NCI-H1048 (cell line): ENCODE measurements at regions not wholly inside any gene's neighbourhood (a gene's known extent, or its start where the extent isn't known, plus 50 kb on each side); places are given as distances from the start of the nearest gene placed in this dataset.

ENCODE experiments used
- DNase-seq: peaks from one replicate; lab custom pipeline; 2025; lab: John Stamatoyannopoulos, UW

DNA sequence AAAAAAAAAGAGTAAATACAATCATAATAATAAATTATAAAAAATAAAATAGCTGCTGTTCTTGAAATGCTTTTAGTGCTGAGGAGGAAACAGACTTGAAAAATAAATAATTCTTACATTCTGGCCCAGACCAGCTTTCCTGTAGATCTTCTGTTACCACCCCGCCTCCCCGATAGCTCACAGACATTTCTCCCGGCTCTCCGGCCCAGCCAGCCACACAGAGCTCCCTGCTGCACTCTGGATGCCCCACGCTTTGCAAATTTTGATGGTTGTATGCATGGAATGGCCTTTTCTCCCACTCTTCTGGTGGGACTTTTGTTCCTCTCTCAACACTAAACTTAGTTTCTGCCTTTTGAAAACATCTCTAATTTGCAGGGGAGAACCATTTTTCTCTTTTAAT, 249.3 kb downstream of the ATP23 start:
- DNase-seq: no peak

DNA sequence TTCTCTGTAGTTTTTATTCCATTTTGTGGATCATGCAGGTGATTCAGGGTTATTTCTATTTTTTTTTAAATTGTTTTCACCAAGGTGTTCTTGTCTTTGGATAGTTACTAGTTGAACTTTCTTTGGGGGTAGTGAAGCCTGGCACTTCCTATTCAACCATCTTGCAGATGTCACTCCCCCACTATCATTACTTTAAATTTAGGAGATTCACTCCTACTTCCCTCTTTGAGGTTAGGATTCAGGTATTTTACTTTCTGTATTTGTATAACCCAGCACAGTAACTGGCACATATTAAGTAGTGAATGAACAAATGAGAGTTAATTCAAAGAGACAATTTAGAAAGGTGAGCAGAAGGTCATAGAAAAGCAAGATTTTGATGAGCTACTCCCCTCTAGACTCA, 255.6 kb downstream of the ATP23 start:
- no peak for DNase-seq

DNA sequence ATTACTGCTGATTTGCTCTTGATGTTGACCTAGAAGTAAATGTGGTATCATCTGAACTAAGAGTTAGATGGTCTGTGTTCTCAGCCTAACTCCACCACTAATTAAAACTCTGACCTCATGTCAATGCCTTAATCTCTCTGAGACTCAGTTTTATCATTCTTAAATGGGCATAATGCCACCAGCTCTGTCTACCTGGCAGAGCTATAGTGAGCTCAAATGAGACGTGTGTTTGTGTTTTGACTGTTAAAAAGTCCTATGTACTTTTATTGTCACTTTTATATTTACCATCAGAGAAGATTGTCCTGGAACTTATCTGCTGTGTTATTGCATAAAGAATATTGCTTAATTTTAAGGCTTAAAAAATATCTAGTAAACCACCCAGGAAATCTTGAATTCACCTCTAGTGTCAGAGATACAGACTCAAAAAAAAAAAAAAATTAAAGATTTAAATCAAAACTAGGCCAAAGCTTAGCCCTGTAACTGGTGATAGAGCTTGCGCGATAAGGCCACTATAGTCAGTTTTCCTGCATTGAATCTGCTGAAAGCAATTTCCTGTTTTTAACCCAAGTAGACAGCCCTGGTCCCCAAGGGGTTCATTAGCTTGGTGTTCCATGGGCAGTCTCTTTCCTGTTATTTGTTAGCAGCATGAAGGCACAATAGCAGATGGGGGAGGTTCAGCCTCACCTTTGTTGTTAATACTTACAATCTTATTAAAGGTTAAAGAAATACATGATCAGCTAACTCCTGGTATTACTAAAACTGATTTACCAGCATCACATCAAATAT, 261.8 kb downstream of the ATP23 start:
- DNase-seq: no peak

DNA sequence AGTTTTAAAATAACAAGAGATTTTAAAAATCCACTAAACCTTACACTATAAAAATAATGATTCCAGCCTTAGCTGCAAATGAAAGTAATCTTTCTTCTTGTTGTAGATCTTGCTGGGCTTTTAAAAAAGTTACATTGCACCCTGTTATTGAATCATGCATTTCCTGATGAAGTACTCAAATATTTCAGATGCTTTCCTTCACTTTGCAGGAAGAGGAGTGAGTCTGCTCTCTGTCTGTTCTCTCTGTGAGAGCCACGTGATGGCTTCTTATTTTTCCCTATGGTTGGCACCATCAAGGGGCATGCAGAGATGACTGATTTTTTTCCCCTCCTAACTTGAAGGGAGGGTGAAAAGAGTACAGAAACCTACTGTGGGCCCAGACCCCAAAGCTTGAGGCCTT, 262.7 kb downstream of the ATP23 start:
- DNase-seq: no peak

DNA sequence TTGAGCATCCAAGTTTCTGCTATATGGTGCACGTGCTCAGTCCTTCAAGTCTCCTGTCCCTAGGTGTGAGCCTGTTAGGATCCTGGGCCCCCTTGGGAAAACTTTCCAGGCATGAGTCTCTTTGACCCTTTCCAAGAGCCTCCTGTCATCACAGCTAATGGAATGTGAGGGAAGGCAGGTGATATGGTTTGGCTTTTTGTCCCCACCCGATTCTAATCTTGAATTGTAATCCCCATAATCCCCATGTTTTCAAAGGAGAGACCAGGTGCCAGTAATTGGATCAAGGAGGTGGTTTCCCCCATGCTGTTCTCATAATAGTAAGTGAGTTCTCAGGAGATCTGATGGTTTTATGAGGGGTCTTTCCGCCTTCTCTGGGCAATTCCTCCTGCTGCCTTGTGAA, 265.5 kb downstream of the ATP23 start:
- no peak for DNase-seq

DNA sequence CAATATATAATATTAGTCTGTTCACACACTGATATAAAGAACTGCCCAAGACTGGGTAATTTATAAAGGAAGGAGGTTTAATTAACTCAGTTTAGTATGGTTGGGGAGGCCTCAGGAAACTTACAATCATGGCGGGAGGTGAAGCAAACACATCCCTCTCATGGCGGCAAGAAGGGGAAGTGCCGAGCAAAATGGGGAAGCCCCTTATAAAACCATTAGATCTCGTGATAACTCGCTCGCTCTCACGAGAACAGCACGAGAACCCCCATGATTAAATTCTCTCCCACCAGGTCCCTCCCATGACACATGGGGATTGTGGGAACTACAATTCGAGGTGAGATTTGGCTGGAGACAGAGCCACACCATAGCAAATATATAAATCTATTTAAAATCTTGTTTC, 269.8 kb downstream of the ATP23 start:
- DNase-seq: no peak

DNA sequence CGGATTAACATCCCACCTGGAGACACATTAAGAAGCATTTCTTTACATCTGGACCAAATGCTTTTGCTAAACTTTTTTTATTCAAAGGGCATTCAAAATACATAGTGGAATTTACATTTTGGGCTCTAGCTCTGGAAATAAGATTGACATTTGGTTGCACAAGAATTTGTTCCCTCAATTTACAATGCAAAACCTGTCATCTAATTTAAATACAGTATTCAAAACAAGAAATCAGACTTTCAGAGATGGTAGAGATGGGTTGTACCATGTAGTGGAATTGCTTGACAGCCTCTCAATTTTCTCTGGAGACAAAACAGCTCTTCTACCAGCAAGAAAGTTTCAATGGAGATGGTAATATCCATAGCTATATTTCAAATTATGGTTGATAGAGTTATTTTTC, 275.8 kb downstream of the ATP23 start:
- DNase-seq: no peak

DNA sequence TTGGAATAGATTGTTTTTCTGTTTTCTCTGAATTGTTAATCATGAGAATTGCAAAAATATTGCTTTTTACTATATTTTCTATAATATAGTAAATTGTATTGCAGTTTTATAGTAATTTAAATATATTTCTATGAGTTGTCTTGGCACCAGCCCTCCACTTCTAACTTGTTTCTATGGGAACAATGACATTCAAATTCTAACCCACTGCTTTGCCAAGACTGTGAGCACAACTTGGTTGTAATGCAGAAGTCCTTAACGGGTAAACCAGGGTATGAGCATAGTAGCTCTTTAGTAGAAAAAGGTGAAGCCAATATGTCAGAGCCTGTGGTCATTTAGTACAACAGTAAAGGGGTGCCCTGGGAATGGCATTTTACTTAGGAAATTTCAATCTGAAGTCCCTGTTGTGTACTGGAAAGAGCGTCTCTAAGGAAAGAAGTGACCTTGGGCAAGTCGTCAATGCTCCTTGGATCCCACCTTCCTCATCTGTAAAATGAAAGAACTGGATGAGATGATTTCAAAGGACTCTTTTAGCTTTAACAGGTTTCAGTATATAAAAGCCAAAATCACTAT, 283.3 kb downstream of the ATP23 start:
- no peak for DNase-seq

DNA sequence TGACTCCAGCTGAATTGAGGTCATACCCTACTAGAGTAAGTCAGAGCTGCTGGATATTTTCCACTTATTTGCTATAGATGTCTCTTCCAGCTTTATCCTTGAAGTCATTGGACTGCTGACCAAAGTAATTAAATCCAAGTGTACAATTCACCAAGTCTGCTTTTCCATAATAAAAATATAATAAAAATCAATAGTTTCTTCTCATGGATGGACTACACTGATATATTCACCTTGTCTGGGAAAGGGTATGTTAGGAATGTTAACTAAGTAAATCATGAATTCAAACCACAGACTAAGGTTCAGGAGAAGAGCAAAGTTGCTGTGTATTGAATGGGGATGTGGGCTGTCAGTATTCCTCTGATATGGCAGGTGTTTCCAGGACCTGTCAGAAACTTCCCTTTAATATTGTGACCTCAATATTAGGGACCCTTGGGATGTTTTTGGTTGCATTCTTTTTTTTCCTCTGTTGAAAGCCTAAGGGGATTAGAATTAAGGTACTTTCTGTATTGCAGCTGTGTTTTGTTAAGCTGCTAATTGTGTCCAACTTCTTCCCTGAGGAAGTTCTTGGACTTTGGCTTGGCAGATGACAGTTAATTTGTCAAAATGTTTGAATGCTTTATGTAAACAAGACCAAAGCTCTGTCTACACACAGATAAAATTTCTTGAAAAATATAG, 284.0 kb downstream of the ATP23 start:
- DNase-seq: no peak

DNA sequence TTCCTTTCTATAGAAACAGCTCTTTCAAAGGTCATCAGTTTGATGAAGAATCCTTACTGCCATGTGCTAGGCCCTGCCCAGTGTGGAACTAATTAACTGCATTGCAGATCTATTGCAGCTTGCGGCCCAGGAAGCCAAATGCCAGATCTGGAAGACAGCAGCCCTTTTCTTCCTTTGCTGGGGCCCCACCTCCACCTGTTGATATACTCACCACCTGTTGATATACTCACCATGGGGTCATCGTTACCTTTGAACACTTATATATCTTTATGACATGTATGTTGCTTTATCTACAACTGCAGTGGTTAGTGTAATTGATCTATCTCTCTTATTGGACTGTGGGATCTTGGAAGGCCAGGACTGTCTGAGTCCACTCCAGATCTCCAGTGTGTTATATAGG, 292.5 kb downstream of the ATP23 start:
- DNase-seq: no peak

DNA sequence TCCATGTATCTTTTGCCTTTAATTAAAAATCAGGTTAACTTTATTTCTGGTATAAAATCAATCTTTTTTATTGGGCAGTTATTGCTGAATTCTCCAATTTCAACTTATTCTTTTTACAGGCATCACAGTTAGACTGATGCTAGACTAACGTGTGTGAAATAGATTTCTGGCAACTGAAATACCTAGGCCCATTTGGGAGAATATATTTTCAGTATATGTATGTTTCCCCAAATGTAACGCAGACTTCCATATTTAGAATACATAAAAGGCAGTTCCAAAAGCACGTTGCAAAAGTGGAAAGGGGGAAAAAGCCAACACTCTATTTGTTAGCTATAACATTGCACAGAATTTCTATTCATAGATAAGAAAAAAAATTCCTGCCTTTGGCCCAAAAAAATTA, 297.0 kb downstream of the ATP23 start:
- no peak for DNase-seq

DNA sequence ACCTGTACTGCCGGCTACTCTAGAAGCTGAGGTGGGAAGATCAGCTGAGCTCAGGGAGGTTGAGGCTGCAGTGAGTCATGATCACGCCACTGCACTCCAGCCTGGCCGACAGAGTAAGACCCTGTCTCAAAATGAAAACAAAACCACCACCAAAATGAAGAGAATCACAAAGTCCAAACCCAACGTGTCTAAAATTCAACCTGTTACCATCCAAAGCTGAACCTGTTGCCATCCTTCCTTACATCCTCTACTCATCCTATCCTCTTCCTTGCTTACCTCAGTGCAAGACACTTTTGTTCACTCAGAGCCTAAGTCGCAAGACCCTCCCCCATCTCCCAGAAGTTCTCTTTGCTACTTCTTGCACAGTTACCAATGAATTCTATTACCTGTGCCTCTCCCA, 299.7 kb downstream of the ATP23 start:
- DNase-seq: no peak

DNA sequence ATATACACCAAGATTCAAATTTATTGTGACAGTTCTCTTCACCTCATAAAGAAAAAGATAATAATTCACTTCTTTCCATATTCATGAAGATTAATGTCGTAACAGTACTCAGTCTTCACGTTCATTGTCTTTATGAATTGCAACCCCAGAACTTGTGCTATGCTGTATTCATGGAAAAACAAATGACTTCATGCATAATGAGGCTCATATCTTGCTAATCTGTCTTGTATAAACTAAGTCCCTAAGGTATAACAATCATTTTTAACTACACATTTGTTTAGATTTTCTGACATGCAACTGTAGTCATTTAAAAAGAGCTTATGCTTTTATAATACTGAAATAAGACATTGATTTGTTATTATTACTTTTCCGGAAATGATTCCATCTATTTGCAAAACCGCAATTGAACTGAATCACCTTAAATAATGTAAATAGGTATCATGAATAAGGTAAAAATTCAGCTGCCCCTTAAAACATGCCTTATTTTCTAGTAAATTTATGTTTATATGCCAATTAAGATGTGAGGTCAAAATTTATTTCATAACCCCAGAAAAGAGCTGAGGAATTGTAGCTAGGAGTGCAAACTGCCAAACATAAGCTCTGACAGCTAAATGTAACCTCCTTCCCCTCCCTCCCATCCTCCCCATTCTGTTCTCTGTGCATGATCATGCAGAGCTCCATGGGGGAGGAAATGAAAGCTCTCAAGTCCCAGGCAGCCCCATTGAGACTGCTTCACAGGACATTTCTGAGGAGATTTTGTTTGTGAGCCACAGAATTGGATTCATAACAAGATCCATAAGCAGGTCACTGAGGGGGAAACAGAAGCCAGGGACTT, 301.6 kb downstream of the ATP23 start:
- DNase-seq: peak; percentile 43

DNA sequence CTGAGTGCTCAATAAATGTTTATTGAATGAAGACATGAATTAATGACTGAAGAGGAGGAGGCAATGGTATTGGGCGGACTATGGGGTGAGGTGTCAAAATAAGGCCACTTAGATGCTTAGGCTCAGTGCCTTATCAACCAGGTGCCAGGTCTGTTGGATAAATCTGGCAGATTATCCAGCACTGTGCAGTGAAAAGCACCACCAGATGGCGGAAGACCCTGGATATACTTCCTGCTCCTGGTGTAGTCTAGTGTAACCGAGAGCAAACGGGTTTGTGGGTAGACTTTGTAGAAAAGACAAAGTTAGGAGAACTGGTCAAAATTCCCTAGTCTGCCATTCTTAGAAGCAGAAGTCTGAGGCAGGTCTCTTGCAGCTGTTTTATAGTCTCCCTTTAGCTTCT, 306.3 kb downstream of the ATP23 start:
- no peak for DNase-seq

DNA sequence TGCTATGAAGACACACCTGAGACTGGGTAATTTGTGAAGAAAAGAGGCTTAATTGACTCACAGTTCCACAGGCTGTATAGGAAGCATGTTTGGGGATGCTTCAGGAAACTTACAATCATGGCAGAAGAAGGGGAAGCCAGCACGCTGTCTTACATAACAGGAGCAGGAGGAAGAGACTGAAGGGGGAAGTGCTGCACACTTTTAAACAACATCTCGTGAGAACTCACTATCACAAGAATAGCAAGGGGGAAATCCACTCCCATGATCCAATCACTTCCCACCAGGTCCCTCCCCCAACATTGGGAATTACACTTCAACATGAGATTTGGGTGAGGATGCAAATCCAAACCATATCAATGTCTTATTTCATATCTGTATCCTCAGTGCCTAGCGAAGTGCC, 307.2 kb downstream of the ATP23 start:
- no peak for DNase-seq

DNA sequence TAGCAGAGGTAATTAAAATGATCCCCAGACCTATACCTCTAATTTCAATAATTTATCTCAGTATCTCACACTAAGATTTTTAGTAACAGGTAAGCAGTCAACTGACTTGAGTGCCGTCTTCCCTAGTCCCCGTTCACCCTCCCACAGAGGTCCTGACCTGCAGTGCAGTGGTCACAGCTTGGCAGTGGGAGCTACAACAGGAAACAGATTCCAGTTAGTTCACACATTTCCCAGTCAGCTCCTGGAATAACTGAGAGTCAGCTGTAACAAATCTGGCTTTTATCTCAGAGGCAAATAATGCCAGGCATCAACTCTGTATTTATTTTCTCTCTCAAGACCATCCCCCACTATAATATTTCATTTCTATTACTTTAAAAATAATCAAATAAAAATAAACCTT, 308.2 kb downstream of the ATP23 start:
- no peak for DNase-seq

DNA sequence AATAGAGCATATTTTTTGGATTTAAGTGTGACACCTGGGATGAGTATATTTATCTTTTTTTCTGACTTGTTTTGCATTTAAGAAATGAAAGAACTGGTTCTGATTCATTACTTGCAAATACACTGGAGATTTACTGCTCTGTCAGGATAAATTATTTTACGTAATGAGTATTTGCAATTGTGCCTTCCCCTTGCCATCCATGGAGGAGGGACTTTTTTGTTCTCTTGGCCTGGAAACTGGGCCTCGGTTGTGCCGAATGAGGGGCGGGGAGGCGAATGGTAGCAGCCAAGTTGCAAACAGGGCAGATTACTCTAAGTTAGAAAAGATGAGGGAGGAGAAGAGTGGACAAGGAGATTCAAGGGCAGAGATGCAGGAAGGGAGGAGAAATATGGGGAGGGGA, 308.7 kb downstream of the ATP23 start:
- no peak for DNase-seq

DNA sequence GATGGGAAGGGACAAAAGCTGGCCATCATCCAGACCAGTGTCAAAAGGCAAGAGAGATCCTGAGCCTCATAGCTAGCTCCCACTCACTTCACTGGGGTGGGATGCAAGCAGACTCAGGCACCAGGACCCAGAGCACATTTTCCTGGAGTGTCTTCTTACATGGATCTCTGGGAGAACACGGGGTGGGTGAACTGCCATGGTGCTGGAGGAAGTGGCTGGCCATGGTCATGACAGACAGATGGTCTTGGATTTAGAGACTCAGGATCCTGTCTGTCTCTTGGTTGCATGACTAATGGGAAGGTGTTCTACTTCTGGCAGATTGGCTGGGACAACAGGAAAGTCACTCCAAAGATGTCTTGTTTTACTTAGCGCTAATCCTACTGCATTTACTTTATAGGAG, 311.5 kb downstream of the ATP23 start:
- DNase-seq: no peak

DNA sequence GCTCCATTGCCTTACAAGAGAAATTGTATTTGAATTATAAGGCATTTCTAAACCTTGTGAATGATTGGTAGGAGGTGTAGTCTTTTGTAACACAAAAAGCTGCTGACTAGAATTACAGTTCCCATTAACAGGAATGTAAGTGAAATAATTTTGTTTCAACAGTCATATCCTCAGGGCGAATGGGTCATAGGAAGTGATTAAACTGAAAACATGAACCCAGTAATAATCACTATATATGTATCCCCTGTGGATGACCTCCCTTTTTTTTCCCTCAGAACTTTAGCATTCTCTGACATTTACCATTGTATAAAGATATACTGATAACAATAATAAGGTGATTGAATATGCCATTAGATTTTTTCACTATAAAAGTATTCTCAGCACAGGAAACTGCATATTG, 312.3 kb downstream of the ATP23 start:
- DNase-seq: no peak

DNA sequence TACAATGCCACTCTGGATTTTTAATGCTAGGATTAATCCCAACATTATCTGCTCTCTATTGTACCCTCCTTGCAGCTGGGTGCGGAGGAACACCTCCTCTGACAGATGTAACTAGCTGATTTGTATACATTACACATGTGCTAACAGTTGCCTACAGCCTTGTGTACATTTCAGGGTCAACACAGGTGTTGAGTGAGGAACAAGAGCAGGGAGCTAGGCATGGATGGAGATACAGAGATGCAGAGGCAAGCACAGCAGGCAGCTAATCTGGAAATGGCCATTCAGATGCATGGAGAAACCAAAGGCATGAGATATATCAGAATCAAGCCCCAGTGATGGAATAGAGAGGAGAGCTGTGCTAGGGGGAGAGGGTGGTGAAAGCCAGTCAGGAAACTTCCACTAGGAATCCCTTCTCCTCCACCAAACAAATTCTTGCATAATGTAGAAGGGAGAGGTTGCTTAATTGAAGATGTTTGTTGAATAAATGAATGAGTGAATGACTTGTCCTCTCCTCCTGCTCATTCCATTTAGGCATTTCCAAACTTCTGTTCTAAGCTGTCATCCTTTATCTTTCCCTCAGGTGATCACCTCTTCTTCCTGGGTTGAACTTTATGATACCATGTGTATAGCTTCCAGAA, 313.2 kb downstream of the ATP23 start:
- DNase-seq: no peak

DNA sequence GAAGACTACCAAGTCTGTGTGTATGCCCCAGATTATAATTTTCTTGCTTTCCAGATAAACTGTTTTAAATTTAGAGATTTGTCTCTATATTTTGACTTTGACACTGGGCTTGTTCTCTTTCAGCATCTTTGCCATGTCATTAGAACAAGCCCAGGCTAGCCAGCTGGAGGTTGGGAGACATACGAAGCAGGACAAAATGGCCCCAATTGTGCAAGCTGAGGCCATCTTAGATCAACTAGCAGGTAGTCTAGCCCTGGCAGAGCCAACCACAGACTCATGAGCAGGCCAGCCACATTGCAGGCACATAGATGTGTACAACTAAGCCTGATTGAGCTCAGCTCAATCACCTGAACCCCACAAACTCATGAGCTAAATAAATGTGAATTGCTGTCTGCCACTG, 321.4 kb downstream of the ATP23 start:
- no peak for DNase-seq

DNA sequence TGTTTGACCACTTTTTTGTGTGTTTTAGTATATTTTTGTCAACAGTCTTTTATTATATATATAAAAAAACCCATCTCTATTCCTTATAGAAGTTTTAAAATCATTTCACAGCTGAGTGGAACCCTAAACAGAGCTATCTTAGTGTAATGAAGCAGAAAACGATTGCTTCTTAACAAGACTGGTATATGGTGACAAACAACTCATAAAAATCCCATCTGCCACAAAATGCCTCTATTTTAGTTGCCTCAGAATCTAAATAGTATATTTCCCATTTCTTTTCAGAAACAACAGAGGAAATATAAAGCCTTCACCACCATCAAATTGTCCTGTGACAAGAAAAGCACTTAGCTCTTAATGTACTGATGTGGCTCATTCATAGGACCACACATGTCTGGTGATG, 322.4 kb downstream of the ATP23 start:
- no peak for DNase-seq
